BLaER1 (cell line): ENCODE measurements at regions not wholly inside any gene's neighbourhood (a gene's known extent, or its start where the extent isn't known, plus 50 kb on each side); places are given as distances from the start of the nearest gene placed in this dataset.
A peak's percentile ranks its signal among the peaks of the same experiment; 100 is the strongest.
"Not testable (repeated sequence)": the region's sequence is repeated elsewhere in the genome, so short reads cannot be mapped to it uniquely, and the experiment has no call there.

Experiments
- H3K27ac ChIP-seq: shearing (Covaris generic); formaldehyde crosslinking; 2 replicates; pipeline ENCODE4 v1.8.1; 2022
- H3K27me3 ChIP-seq: shearing (Covaris generic); formaldehyde crosslinking; 2 replicates; pipeline ENCODE4 v1.8.1; 2022
- H3K36me3 ChIP-seq: shearing (Covaris generic); formaldehyde crosslinking; 2 replicates; pipeline ENCODE4 v1.8.1; 2022
- H3K4me1 ChIP-seq: shearing (Covaris generic); formaldehyde crosslinking; 2 replicates; pipeline ENCODE4 v1.8.1; 2022
- H3K4me2 ChIP-seq: shearing (Covaris generic); formaldehyde crosslinking; 2 replicates; pipeline ENCODE4 v1.8.1; 2022
- H3K4me3 ChIP-seq: shearing (Covaris generic); formaldehyde crosslinking; 2 replicates; pipeline ENCODE4 v1.8.1; 2022
- H3K9ac ChIP-seq: shearing (Covaris generic); formaldehyde crosslinking; 2 replicates; pipeline ENCODE4 v1.8.1; 2022
- H3K9me3 ChIP-seq: shearing (Covaris generic); formaldehyde crosslinking; 2 replicates; pipeline ENCODE4 v1.8.1; 2022
- H4K20me1 ChIP-seq: shearing (Covaris generic); formaldehyde crosslinking; 2 replicates; pipeline ENCODE4 v1.8.1; 2022
- Cebpa-rat ChIP-seq: shearing (Covaris generic); IDR thresholded peaks from 2 replicates; pipeline ENCODE4 v1.8.1; 2022

- Histone ChIP-seq H3K9me3 (no peaks in the 10 kb centered on the region), H3K27me3 (no peaks in the 10 kb centered on the region), H3K36me3 (no peaks in the 10 kb centered on the region), H3K27ac (no peak overlapping the region), H3K9ac (no peak overlapping the region), H4K20me1 (no peaks in the 10 kb centered on the region), H3K4me2 (no peak overlapping the region), H3K4me1 (no peaks in the 10 kb centered on the region), H3K4me3 (no peak overlapping the region)
- no peak for TF ChIP-seq Cebpa-rat
Observed at GRCh38 chr2:126115975-126116374, 540.0 kb upstream of the GYPC start.

- H3K9me3 ChIP-seq, result no peaks in the 10 kb centered on the region
- no peak for TF ChIP-seq Cebpa-rat
Observed at GRCh38 chr2:126117886-126118285, 538.1 kb upstream of the GYPC start.

GRCh38 chr2:126145752-126146151, 510.2 kb upstream of the GYPC start:
- no peak for TF ChIP-seq Cebpa-rat
- Histone ChIP-seq H3K9me3 (peaks cover 7% of the 10 kb centered on the region), H3K9ac (no peak overlapping the region), H3K4me1 (peaks cover 10% of the 10 kb centered on the region), H3K4me2 (no peak overlapping the region), H3K27me3 (no peaks in the 10 kb centered on the region), H3K4me3 (no peak overlapping the region), H3K36me3 (no peaks in the 10 kb centered on the region), H3K27ac (no peak overlapping the region), H4K20me1 (no peaks in the 10 kb centered on the region)

More at GRCh38 chr2:126117886-126118285, 538.1 kb upstream of the GYPC start:
- H3K4me3 ChIP-seq, result no peak overlapping the region
- H3K4me1 ChIP-seq, result no peaks in the 10 kb centered on the region
- no peaks in the 10 kb centered on the region for H3K36me3 ChIP-seq
- no peaks in the 10 kb centered on the region for H4K20me1 ChIP-seq
- H3K27ac ChIP-seq, result no peak overlapping the region
- no peak overlapping the region for H3K9ac ChIP-seq
- H3K27me3 ChIP-seq, result no peaks in the 10 kb centered on the region
- no peak overlapping the region for H3K4me2 ChIP-seq

- H3K36me3 ChIP-seq, result no peaks in the 10 kb centered on the region
- no peaks in the 10 kb centered on the region for H3K27me3 ChIP-seq
- H3K27ac ChIP-seq, result no peak overlapping the region
- H3K4me1 ChIP-seq, result peaks cover 10% of the 10 kb centered on the region
- H3K4me3 ChIP-seq, result no peak overlapping the region
- peaks cover 22% of the 10 kb centered on the region for H3K9me3 ChIP-seq
- no peak overlapping the region for H3K4me2 ChIP-seq
- no peak for TF ChIP-seq Cebpa-rat
- H3K9ac ChIP-seq, result no peak overlapping the region
- H4K20me1 ChIP-seq, result no peaks in the 10 kb centered on the region
Observed at GRCh38 chr2:126154256-126154785, 501.6 kb upstream of the GYPC start.

- H3K36me3 ChIP-seq, H3K4me1 ChIP-seq, H3K9me3 ChIP-seq, H3K4me2 ChIP-seq, H3K9ac ChIP-seq, H3K27me3 ChIP-seq, H4K20me1 ChIP-seq, H3K4me3 ChIP-seq, H3K27ac ChIP-seq: not testable (repeated sequence)
Observed at GRCh38 chr2:126160950-126161349, 495.0 kb upstream of the GYPC start.

GRCh38 chr2:126172631-126173184, 483.2 kb upstream of the GYPC start:
- Histone ChIP-seq H3K4me2 (no peak overlapping the region), H3K9me3 (no peaks in the 10 kb centered on the region), H3K4me3 (no peak overlapping the region), H4K20me1 (no peaks in the 10 kb centered on the region), H3K4me1 (peaks cover 21% of the 10 kb centered on the region), H3K36me3 (no peaks in the 10 kb centered on the region), H3K9ac (no peak overlapping the region), H3K27ac (no peak overlapping the region), H3K27me3 (no peaks in the 10 kb centered on the region)
- TF ChIP-seq Cebpa-rat, result no peak

GRCh38 chr2:126175222-126175621, 480.7 kb upstream of the GYPC start:
- peak overlapping the region; percentile 52 for H3K4me3 ChIP-seq
- H3K4me2 ChIP-seq, result peak overlapping the region; percentile 86
- no peaks in the 10 kb centered on the region for H3K36me3 ChIP-seq
- peak overlapping the region; percentile 60; the same call in 1 of the 2 replicates for H3K9ac ChIP-seq
- H4K20me1 ChIP-seq, result no peaks in the 10 kb centered on the region
- H3K27me3 ChIP-seq, result no peaks in the 10 kb centered on the region
- H3K27ac ChIP-seq, result peak overlapping the region; percentile 74
- TF ChIP-seq Cebpa-rat, result no peak
- no peaks in the 10 kb centered on the region for H3K9me3 ChIP-seq
- H3K4me1 ChIP-seq, result peaks cover 21% of the 10 kb centered on the region

- Histone ChIP-seq H3K9me3 (no peaks in the 10 kb centered on the region), H3K9ac (no peak overlapping the region), H3K27ac (no peak overlapping the region), H3K4me1 (peaks cover 21% of the 10 kb centered on the region), H3K36me3 (no peaks in the 10 kb centered on the region), H3K27me3 (no peaks in the 10 kb centered on the region), H3K4me2 (no peak overlapping the region), H4K20me1 (no peaks in the 10 kb centered on the region), H3K4me3 (no peak overlapping the region)
- no peak for TF ChIP-seq Cebpa-rat
Observed at GRCh38 chr2:126177479-126177878, 478.5 kb upstream of the GYPC start.

GRCh38 chr2:126187668-126188067, 468.3 kb upstream of the GYPC start:
- Histone ChIP-seq H3K9me3 (peaks cover 3% of the 10 kb centered on the region; the same call in 1 of the 2 replicates), H4K20me1 (no peaks in the 10 kb centered on the region), H3K4me2 (no peak overlapping the region), H3K27ac (no peak overlapping the region), H3K27me3 (no peaks in the 10 kb centered on the region), H3K4me3 (no peak overlapping the region), H3K9ac (no peak overlapping the region), H3K36me3 (no peaks in the 10 kb centered on the region), H3K4me1 (no peaks in the 10 kb centered on the region)
- no peak for TF ChIP-seq Cebpa-rat

GRCh38 chr2:126189527-126189926, 466.4 kb upstream of the GYPC start:
- Histone ChIP-seq H3K9me3 (peaks cover 3% of the 10 kb centered on the region; the same call in 1 of the 2 replicates), H3K27ac (no peak overlapping the region), H3K36me3 (no peaks in the 10 kb centered on the region), H4K20me1 (no peaks in the 10 kb centered on the region), H3K4me3 (no peak overlapping the region), H3K4me2 (no peak overlapping the region), H3K4me1 (no peaks in the 10 kb centered on the region), H3K9ac (no peak overlapping the region), H3K27me3 (no peaks in the 10 kb centered on the region)
- no peak for TF ChIP-seq Cebpa-rat

GRCh38 chr2:126200538-126200937, 455.4 kb upstream of the GYPC start:
- Histone ChIP-seq H3K9me3 (no peaks in the 10 kb centered on the region), H3K36me3 (no peaks in the 10 kb centered on the region), H3K27ac (no peak overlapping the region), H3K9ac (no peak overlapping the region), H3K4me3 (no peak overlapping the region), H4K20me1 (no peaks in the 10 kb centered on the region), H3K4me2 (no peak overlapping the region), H3K4me1 (no peaks in the 10 kb centered on the region), H3K27me3 (no peaks in the 10 kb centered on the region)
- no peak for TF ChIP-seq Cebpa-rat
